Activated effector memory CD4-positive, alpha-beta T cell treated with Interleukin-2 at 50 U/mL for 16 hours (primary cell): ENCODE measurements at regions not wholly inside any gene's neighbourhood (a gene's known extent, or its start where the extent isn't known, plus 50 kb on each side); places are given as distances from the start of the nearest gene placed in this dataset.
"Not testable (repeated sequence)": the region's sequence is repeated elsewhere in the genome, so short reads cannot be mapped to it uniquely, and the experiment has no call there.

Source experiments
- DNase-seq: peaks from one replicate; pipeline ENCODE4 v3.0.0-alpha.2; 2020

GRCh38 chr15:84421513-84422181 is 179.2 kb upstream of the ZSCAN2 start:
- not testable (repeated sequence) for DNase-seq

DNA sequence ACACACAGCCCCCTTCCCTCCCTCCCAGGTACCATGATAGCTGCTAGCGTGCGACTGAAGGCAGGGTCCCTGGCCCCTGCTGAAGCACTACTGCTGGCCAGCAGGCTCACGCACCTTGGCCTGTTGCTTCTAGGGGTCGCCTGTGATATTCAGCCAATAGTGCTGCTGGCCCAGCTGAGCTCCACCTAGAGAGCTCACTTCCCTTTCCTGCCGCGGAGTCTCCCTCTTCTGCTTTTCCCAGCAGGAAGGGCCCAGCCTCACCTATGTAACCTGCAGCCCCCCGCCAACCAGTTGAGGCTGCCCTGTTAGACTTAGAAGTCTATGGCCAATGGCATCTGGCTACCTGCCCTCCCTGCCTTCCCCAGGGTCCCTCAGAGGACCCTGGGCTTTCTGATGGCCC is 175.5 kb upstream of the ZSCAN2 start:
- DNase-seq: not testable (repeated sequence)

DNA sequence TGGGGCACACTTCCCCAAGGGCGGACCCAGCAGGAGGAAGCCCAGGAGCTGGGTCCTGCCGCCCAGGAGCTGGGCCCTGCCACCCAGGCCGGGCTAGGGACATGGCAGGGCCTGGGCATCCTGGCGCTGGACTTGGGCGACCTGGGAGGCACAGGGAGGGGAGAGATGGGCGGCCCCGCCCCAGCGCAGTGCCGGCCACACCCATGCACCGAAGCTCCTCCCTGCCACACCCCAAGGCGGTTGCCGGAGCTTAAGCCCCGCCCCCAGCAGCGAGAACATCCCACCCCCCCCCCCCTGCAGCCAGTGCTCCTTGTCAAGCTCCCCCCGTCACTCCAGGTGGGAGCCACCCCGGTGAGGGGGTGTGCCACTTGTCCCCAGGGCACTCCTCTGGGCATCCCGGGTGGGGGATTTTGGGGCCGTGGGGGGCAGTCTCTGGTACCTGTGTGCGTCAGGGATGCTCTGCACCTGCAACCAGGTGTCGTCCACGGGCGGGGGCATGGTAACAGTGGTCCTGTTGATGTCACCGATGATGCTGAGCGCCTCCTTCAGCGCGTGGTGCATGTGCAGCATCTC is 127.4 kb upstream of the ZSCAN2 start:
- not testable (repeated sequence) for DNase-seq

DNA sequence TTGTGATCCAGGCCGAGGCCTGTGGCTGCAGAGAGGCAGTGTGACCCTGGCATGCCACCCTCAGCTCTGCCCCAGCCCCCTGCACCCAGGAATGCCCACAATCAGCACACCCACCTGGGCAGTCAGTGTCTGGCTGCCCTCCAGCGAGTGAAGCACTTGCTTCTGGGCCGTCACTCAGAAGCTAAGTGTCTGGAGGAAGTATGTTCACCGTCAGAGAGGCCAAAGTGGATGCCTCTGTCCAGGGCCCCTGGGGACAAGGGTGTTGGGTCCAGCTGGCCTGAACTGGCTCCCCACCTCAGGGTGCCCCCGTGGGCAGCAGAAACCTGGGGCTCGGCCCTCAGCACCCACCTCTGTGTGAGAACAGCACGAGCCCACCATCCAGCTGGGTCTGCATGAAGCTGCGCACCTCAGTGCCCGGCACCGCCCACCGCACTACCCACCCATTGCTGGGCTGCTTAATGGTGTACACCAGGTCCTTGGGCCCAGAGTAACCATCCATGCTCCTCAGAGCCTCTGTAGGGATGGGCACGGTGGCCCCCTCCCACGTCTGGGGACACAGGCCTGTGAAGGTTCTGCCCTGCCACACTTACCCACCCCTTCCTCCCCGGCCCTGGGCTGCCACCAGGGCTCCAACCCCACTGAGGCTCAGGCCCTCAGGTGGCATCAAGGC is 124.3 kb upstream of the ZSCAN2 start:
- not testable (repeated sequence) for DNase-seq

GRCh38 chr15:84477550-84477949 is 123.3 kb upstream of the ZSCAN2 start:
- DNase-seq: not testable (repeated sequence)

- DNase-seq: not testable (repeated sequence)
These were observed 120.6 kb upstream of the ZSCAN2 start for GRCh38 chr15:84480174-84480681.

GRCh38 chr15:84483859-84484258 is 117.0 kb upstream of the ZSCAN2 start:
- not testable (repeated sequence) for DNase-seq

DNA sequence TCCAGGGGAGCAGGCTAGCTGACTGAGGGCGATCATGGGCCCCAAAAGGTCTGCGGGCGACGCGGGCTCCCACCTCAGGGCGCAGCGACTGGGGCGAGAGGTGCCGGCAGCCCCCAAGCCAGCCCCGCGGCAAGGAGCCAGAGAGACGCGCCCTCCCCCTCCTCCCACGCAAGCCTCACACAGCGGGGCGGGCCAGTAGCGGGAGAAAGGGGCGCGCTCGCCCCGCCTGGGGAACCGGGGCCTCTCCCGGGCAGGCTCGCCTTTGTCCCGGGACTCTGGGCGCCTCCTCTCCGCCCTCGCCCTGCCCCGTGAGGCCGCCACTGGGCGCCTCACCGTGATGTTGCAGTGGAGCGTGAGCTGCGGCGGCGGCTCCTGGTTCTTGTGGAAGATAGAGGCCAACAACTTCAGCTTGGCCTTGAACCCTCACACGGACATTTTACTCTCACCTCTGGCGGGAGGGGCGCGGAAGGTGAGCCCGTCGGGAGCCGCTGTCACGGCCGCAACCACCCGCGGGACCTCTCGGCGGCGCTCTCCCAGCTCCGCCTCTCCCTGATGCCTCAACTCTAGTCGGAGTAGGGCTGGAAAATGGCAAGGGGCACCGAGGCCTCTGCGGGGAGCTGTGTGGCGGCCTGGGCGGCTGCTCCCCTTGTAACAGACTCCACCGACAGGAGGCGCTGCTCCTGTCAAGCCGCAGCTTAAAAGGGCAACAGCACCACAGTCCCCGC is 100.5 kb upstream of the ZSCAN2 start:
- peak; percentile 1 for DNase-seq

DNA sequence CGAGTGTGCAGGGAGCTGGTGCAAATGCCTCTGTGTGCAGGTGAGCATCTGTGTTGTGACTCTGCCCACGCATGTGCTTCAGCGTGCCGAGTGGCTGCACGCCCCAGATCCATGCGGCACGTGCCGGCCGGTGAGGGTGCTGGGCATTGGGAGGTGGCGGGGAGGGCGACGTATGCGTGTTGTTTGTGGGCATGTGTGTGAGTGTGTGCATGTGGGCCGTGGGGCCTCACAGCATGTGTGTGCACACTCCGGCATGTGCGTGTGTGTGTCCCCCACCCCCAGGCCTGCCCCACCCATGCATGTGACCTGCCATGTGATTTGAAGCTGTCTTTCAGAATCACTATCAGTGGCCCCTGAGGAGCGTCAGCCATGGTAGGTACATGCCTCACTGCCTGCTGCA is 97.7 kb upstream of the ZSCAN2 start:
- not testable (repeated sequence) for DNase-seq

GRCh38 chr15:84505552-84505951 is 95.3 kb upstream of the ZSCAN2 start:
- DNase-seq: not testable (repeated sequence)

- DNase-seq: not testable (repeated sequence)
These were observed 88.5 kb upstream of the ZSCAN2 start for GRCh38 chr15:84512324-84512723.

DNA sequence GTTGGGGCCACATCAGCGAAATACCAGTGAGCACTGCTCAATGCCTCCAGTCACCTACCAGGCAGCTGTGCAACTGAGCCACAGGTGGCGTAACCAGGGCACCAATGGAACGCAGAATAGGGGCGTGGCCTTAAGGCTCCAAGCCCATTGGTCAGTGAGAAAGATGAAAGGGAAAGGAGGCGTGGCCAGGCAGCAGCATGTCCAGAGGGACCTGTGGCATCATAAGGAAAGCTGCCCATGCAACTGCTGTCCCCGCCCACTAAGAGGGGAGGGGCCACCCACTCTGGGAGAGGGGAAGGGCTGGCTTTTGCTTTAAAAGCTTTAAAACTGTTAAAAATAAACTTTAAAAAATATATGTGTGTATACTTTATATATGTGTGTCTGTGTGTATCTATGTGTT is 84.0 kb upstream of the ZSCAN2 start:
- not testable (repeated sequence) for DNase-seq

GRCh38 chr15:84525491-84526344 is 75.1 kb upstream of the ZSCAN2 start:
- not testable (repeated sequence) for DNase-seq

- not testable (repeated sequence) for DNase-seq
These were observed 70.1 kb upstream of the ZSCAN2 start for GRCh38 chr15:84530751-84531150.

DNA sequence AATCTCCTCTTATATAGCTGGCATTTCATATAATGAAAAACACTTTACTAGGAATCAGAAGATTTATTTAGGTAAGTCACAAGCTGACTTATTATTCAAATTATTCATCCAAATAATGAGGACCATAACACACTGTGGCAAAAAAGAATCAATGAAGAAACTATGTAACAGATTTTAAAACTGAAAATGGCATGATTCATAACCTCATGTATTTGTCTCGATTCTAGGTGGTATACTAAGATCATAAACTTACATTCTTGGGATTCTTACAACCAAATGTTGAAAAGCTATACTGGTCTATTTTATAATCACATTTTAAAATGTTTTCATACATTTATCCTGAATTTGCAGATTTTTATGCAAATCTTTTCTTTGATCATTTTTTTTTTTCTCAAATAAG is 69.6 kb upstream of the ZSCAN2 start:
- not testable (repeated sequence) for DNase-seq

- not testable (repeated sequence) for DNase-seq
These were observed 69.0 kb upstream of the ZSCAN2 start for GRCh38 chr15:84531709-84532367.

DNA sequence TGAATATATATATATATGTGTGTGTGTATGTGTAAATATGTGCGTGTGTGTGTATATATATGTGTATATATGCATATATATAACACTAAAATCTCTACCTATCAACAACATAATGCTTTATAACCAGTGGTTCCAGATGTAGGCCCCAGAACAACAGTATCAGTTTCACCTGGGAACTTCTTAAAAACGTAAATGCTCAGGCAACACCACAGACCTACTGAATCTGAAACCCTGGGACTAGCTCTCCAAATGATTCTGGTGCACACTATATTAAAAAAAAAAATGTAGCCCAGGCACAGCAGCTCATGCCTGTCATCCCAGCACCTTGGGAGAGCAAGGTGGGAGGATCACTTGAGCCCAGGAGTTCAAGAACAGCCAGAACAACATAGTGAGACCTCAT is 67.1 kb upstream of the ZSCAN2 start:
- not testable (repeated sequence) for DNase-seq

DNA sequence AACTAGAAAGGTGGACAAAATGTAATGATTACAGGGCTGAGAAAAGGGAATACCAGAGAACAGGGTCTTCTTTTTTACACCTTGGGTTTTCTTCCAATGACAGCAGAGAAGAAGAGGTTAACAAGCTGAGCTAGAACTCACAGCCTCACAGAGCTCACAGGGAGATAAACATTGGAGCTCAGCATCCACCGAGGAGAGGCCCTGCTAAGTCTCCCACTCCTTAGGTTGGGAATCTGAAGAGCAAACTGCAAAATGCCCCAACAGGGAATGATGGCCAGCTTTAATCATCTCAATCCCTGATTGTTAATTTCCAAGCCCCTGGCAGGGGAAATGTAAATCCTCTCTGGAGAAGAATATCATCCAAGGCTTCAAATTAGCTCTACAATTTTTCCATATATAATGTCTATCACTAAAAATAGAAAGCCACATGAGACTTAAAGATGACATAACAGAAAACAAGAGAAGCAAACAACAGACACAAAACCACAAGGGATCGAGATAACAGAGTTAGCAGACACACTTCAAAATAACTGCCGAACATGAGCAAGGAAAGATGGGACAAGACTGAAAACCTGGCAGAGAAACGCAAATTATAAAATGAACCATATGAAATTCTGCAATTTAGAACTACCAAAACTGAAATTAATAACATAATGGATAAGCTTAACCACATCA is 66.1 kb upstream of the ZSCAN2 start:
- not testable (repeated sequence) for DNase-seq

- not testable (repeated sequence) for DNase-seq
These were observed 64.6 kb upstream of the ZSCAN2 start for GRCh38 chr15:84536181-84536580.

DNA sequence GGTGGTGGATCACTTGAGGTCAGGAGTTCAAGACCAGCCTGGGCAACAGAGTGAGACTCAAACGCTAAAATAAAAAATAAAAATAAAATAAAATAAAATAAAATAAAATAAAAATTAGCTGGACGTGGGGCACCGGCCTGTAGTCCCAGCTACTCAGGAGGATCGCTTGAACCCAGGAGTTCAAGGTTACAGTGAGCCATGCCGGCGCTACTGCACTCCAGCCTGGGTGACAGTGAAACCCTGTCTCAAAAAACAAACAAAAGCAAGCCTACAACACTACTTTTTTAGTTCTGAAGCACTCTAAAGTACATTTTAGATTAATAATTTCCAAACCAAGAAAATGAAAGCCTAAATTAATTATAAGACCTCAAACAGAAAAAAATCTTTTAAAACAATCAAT is 56.2 kb upstream of the ZSCAN2 start:
- DNase-seq: not testable (repeated sequence)

DNA sequence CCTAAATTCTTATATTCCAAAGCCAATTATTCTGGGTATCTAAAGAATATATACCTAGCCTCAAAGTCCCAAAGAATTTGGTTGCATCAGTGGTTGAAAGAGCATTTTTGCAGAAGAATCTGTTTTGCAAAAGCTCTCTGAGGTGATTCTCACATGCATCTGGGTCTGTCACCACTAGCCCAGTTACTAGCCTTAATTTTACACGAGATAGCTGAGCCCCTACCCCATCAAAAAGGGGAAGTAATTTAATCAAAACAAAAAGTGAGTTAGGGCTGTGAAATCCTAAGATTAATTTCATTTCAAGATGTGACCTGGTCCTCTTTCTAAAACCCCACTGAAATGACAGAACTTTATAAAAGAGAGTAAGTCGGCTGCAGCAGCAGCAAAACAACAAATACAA is 53.7 kb upstream of the ZSCAN2 start:
- DNase-seq: not testable (repeated sequence)
